GM21515 (cell line): ENCODE measurements at regions not wholly inside any gene's neighbourhood (a gene's known extent, or its start where the extent isn't known, plus 50 kb on each side); places are given as distances from the start of the nearest gene placed in this dataset.

Experiments
- ATAC-seq: cut with Tn5 transposase; IDR thresholded peaks from one replicate; pipeline ENCODE4 v1.9.1; 2021; ENCODE audit not compliant: unreplicated experiment

- ATAC-seq: no peak
Observed at GRCh38 chr5:173383711-173384110, 55.5 kb upstream of the STC2 start.

- no peak for ATAC-seq
Observed at GRCh38 chr5:173378727-173379126, 50.5 kb upstream of the STC2 start.
